ENCODE measurements at regions not wholly inside any gene's neighbourhood (a gene's known extent, or its start where the extent isn't known, plus 50 kb on each side); places are given as distances from the start of the nearest gene placed in this dataset.

- no peak for TF ChIP-seq CTCF (IDR thresholded peaks at IDR 0.05)
- no peak for TF ChIP-seq EZH2 (IDR thresholded peaks at IDR 0.05; ENCODE audit: borderline replicate concordance, insufficient read depth, low read depth, low read length, poor library complexity, severe bottlenecking)
Observed at GRCh38 chr2:139034064-139034463, 253.9 kb upstream of the NXPH2 start.

Measured in B cell (primary cell).